ENCODE measurements at regions not wholly inside any gene's neighbourhood (a gene's known extent, or its start where the extent isn't known, plus 50 kb on each side); places are given as distances from the start of the nearest gene placed in this dataset.
A peak's percentile ranks its signal among the peaks of the same experiment; 100 is the strongest.

- no peak for FAIRE-seq
Observed at GRCh38 chr2:12032975-12033374, 286.5 kb downstream of the LPIN1 start.

GRCh38 chr2:12033494-12033893, 287.1 kb downstream of the LPIN1 start:
- FAIRE-seq, result no peak

GRCh38 chr2:12034382-12034781, 287.9 kb downstream of the LPIN1 start:
- no peak for FAIRE-seq

- no peak for FAIRE-seq
Observed at GRCh38 chr2:12035029-12035720, 288.7 kb downstream of the LPIN1 start.

- FAIRE-seq, result no peak
Observed at GRCh38 chr2:12035956-12036639, 289.7 kb downstream of the LPIN1 start.

GRCh38 chr2:12036640-12036983, 290.2 kb downstream of the LPIN1 start:
- no peak for FAIRE-seq

GRCh38 chr2:12037301-12037700, 290.9 kb downstream of the LPIN1 start:
- FAIRE-seq, result no peak

- no peak for FAIRE-seq
Observed at GRCh38 chr2:12041236-12041635, 294.8 kb downstream of the LPIN1 start.

GRCh38 chr2:12043131-12043530, 296.7 kb downstream of the LPIN1 start:
- no peak for FAIRE-seq

- FAIRE-seq, result no peak
Observed at GRCh38 chr2:12044857-12045256, 298.4 kb downstream of the LPIN1 start.

- no peak for FAIRE-seq
Observed at GRCh38 chr2:12045864-12046291, 299.4 kb downstream of the LPIN1 start.

GRCh38 chr2:12046641-12047040, 300.2 kb downstream of the LPIN1 start:
- FAIRE-seq, result no peak

- no peak for FAIRE-seq
Observed at GRCh38 chr2:12047761-12048160, 301.3 kb downstream of the LPIN1 start.

- no peak for FAIRE-seq
Observed at GRCh38 chr2:12048550-12048949, 302.1 kb downstream of the LPIN1 start.

GRCh38 chr2:12050396-12050795, 304.0 kb downstream of the LPIN1 start:
- no peak for FAIRE-seq

GRCh38 chr2:12051831-12052230, 305.4 kb downstream of the LPIN1 start:
- no peak for FAIRE-seq

GRCh38 chr2:12052796-12053195, 306.4 kb downstream of the LPIN1 start:
- no peak for FAIRE-seq

GRCh38 chr2:12054956-12055618, 308.7 kb downstream of the LPIN1 start:
- FAIRE-seq, result no peak

- FAIRE-seq, result no peak
Observed at GRCh38 chr2:12057436-12058166, 311.2 kb downstream of the LPIN1 start.

GRCh38 chr2:12059616-12060441, 313.4 kb downstream of the LPIN1 start:
- FAIRE-seq, result peak; percentile 83

- FAIRE-seq, result no peak
Observed at GRCh38 chr2:12060886-12061285, 314.5 kb downstream of the LPIN1 start.

GRCh38 chr2:12061286-12062052, 315.0 kb downstream of the LPIN1 start:
- peak; percentile 54 for FAIRE-seq

Measured in endometrium (tissue), 2 donors.